Stimulated activated CD4-positive, alpha-beta T cell treated with anti-CD3 and anti-CD28 coated beads, Interleukin-12 subunit alpha, Interleukin-12 subunit beta, amount 100 ng/mL, for 48 hours (primary cell): ENCODE measurements at regions not wholly inside any gene's neighbourhood (a gene's known extent, or its start where the extent isn't known, plus 50 kb on each side); places are given as distances from the start of the nearest gene placed in this dataset.
"Not testable (repeated sequence)": the region's sequence is repeated elsewhere in the genome, so short reads cannot be mapped to it uniquely, and the experiment has no call there.

ENCODE experiments used
- DNase-seq, 3 donors: peaks; one replicate each; pipeline ENCODE4 v3.0.0-alpha.2; 2020; ENCODE audit warnings: low read depth in 2 of 3, low spot score in 1 of 3

DNA sequence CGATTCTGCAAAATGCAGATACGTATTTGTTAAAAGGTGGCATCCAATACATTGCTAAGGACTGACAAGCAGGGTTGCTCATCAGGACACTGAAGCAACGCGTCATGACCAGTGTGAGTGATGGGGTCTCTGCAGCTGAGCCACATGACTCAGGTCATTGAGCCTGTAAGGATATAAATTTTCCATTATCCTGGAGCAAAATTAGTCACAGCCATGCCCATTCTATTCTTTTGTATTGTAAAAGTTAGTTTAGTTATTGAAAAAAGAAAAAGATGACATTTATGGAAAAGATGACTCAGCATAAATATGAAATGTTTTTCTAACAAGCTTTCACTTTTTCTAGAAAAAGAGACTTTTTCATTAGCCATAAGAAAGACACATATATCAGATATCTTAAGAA, 268.0 kb upstream of the TMEM132C start:
- no peak for DNase-seq

DNA sequence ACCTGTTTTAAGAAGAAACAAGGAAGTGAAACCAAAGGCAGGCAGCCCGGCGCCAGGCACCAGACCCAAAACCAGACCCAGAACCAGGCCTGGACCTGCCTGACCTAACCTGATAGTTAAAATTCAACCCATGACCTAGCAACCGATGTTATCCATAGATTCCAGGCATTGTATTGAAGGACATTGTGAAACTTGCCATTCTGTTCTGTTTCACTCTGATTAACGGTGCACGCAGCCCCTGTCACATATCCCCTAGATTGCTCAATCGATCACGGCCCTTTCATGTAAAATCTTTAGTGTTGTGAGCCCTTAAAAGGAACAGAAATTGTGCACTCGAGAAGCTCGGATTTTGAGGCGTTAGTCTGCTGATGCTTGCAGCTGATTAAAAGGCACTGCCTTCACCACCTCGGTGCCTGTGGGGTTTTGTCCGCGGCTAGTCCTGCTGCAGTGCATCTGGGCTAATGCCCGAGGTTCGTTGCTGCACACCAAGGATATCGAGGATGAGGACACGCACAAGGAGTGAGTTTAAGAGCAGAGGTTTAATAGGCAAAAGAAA, 262.5 kb upstream of the TMEM132C start:
- DNase-seq, result no peak

DNA sequence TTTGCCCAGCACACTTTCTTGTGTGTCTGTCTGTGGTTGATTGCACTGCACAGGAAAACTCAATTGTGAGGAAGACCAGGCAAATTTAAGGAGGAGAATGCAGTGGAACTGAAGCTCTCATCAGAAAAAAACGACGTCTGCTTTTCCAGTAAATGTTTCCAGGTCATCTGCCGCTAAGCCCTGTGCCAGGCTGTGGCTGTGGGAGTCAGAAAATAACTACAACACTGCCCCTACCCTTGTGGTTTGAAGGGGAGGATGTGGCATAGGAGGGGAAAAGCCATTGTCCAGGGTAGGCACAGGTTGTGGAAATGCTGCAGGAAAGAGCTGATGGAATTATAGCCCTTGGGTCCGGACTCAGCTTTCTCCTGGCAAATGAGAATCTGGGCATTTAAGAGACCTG, 259.7 kb upstream of the TMEM132C start:
- no peak for DNase-seq

- no peak for DNase-seq
Observed at GRCh38 chr12:128008341-128008740, 258.6 kb upstream of the TMEM132C start.

DNA sequence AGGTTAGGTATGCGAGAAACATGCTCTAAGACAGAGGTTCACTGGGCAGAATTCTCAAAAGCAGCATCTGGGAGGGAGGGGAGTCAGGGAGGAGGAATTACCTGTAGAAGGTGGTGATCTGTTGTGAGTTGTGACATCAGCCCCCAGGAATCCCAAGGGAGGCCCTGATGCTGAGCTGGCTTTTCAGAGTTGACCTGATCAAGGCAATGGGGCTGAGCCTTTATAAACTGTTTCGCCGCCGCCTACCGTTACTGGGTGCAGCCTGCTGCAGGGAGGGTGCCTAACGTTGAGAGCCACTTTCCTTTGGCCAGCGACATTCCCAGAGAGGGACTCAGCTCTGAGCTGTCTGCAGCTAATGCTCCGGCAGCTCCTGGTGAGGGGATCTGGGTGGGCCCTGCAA, 257.9 kb upstream of the TMEM132C start:
- no peak for DNase-seq

DNA sequence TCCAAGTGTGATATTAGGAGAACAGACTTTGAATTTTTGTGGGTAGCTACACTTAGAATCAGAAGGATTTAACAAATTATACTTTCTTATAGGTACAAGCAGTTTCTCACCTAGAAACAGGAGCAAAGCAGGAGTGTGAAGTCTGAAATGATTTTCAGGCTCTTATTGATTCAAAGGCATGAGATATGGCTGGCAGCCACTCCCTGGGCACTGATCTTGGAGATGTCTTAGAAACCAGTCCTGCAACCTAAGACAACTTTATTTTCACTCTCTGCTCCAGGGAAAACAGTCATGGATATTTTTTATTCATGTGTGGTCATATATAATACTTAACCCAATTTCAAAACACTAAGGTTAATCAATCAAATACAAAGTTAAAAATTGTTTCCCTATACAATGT, 254.9 kb upstream of the TMEM132C start:
- no peak for DNase-seq

DNA sequence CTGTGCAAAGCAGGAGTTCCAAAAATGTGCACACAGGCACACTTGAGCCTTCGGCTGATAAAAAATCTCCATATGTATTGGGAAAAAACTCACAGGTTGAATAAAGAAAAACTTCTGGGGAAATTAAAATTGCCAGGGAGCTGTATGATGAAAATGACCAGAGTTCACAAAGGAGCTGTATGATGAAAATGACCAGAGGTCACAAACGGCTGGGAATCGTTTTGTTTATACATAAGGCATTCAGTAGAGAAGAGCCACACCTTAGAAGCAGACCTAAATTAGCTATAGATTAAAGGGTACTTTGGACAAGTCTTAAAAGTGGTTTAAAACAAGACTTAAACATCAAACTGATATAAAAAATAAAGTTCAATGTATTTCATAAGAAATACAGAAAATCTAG, 251.7 kb upstream of the TMEM132C start:
- DNase-seq, result no peak

DNA sequence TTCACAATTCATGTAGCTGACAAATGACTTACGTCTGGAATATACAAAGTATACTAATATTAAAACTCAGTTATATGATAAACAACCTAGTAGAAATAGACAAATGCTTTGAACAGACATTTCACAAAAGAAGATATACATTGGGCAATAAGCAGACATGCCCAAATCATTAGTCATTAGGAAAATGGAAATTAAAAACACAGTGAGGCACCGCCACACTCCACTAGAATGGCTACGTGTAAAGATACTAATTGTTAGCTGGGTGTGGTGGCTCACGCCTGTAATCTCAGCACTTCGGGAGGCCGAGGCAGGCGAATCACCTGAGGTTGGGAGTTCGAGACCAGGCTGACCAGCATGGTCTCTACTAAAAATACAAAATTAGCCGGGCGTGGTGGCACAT, 248.9 kb upstream of the TMEM132C start:
- no peak for DNase-seq

- DNase-seq, result no peak
Observed at GRCh38 chr12:128019996-128020544, 246.9 kb upstream of the TMEM132C start.

GRCh38 chr12:128021561-128021960, 245.4 kb upstream of the TMEM132C start:
- DNase-seq, result no peak

GRCh38 chr12:128025589-128026245, 241.3 kb upstream of the TMEM132C start:
- no peak for DNase-seq

DNA sequence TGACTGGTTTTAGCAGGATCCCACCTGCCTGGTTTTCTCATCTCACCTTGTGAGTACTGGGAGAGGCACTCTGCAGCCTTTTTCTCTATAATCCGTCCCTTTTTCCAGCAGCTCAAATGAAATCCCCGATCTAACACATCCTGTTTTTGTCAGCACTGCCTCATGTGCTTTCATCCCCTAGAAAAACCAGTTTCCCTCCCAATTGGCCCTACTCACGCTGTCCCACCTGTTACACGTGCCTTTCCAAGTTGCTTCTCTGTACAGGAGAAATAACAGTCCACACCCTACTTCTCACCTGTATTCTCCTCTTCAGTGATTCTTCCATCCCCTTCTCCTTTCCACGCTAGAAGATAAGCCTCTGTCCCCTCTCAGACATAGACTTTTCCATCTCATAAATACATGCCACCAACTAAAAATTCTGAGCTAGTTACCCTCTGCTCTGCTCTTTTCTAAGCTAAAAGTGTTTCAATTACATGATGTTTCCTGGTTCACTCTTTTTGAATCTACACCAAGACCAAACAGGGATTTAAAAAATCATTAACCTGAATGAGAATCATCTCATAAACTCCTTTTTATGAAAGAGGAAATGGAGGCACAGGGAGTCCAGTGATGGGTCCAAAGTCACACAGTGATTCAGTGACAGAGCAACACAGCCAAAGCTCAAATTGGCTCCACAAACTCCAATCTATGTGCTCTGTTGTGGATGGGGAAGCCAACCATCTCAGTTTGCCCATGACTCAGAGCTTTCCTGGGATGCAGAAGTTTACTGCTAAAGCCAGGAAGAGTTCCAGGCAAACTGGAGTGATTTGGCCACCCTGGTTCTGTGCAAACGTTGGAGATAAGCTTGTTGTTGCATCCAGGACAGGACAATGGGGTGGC, 240.0 kb upstream of the TMEM132C start:
- no peak for DNase-seq

- no peak for DNase-seq
Observed at GRCh38 chr12:128033473-128033872, 233.5 kb upstream of the TMEM132C start.

DNA sequence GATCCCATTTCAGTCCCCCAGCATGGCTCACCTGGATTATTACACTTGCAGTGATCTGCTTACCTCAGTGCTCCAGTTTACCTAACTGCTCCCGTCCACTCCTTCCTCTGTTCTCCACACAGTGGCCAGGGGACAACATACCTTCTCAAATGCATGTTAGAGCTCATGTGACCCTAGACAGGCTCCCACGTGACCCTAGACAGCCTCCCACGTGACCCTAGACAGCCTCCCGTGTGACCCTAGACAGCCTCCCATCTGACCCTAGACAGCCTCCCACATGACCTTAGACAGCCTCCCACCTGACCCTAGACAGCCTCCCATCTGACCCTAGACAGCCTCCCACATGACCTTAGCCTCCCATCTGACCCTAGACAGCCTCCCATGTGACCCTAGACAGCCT, 226.0 kb upstream of the TMEM132C start:
- no peak for DNase-seq

DNA sequence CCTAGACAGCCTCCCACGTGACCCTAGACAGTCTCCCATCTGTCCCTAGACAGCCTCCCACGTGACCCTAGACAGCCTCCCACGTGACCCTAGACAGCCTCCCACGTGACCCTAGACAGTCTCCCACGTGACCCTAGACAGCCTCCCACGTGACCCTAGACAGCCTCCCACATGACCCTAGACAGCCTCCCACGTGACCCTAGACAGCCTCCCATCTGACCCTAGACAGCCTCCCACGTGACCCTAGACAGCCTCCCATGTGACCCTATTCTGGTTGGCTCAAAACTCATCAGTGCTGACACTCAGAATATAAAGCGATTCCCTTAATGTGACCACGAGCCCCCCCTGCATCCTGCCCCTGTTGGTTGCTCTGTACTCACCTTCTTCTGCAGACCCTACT, 224.7 kb upstream of the TMEM132C start:
- not testable (repeated sequence) for DNase-seq

DNA sequence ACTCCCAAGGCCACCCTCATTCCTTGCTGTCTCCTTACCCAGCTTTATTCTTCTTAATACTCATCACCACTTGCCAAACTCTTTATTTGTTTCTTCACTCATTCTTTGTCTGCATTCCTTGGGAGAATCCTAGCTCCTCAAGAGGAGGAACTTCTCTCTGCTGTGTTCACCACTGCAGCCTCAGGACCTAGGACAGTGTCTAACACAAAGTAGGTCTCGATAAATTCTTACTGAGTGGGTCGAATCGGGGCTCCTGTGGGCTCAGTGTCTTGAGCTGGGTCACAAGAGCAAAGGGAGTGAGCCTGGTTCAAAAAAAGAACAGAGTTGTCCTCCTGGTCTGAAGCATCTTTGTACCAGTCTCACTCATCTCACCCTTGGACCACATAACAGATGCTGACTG, 224.1 kb upstream of the TMEM132C start:
- no peak for DNase-seq

DNA sequence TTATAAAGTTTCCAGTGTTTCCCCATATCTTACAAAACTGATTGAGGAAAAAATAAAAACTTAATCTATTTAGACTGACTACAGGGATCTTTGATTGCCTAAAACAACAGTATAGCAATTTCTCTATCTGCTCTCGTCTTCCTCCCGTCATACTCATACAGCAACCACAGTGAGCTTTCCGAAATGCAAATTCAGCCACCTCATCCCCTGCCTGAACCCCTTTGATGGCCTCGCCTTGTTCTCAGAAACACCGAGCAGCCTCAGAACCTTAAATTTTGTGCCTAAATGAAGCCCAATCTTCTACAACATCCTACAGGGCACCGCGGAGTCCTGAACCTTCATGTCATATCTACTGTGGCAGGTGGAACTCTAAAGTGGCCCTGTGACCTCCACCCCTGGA, 223.7 kb upstream of the TMEM132C start:
- no peak for DNase-seq

DNA sequence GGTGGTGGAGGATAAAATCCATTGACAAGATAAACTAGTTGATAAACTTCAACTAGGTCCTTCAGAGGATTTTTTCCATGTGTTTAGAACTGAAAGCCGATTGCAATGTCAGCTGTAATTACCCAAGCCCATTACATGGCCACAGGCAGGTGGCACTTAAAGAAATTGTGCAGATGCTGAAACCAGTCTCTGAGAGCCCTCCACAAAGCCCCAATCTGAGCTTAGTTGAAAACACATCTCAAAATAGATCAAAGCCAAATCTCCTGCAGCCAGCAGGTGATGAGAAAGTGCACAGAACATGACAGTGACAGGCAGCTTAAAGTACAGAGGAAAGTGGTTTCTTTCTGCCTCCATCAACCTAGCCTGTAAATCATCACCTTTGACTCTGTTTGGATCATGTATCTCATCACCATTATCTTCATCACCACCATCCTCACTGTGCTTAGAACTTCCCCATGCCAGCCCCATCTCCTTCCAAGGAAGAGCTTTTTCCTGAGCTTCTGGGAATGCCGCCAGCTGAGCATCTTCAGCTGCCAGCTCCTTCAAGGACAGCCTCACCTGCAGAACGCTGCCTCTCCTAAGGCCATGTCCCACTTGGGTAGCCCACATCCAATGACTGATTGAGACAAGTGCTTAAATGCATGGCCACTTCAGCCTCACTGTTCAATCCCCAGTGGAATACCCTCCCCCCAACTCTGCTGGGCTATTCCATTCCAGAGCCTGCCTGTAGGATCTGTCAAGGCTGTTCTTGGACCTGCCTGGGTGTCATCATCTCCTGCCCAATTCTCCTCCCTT, 219.5 kb upstream of the TMEM132C start:
- no peak for DNase-seq

GRCh38 chr12:128052331-128052730, 214.6 kb upstream of the TMEM132C start:
- DNase-seq, result no peak

DNA sequence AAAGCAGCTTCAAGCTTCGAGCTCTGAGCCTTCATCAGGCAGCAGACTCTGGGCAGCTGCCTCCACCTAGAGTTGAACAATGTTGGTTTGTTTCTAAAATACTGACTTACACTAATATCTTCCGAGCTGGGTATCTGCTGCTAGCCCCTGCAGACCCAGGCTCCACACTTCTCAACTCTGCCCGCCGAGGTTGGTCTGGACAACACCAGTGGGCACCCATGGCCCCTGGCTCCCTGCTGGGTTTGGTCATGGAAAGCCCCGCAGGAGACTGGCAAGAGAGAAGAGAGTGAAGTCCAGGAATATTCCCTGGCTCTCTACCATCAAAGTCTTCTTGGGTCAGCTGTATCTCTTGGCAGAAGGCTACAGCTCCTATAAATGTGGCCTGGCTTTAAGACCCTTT, 214.2 kb upstream of the TMEM132C start:
- DNase-seq, result no peak

- DNase-seq, result no peak
Observed at GRCh38 chr12:128055567-128055966, 211.4 kb upstream of the TMEM132C start.
